ENCODE measurements at regions not wholly inside any gene's neighbourhood (a gene's known extent, or its start where the extent isn't known, plus 50 kb on each side); places are given as distances from the start of the nearest gene placed in this dataset.

- no peak for TF ChIP-seq GATA2 (IDR thresholded peaks at IDR 0.05; ENCODE audit: low read depth, low read length)
- no peak for TF ChIP-seq GATA3 (IDR thresholded peaks at IDR 0.05; ENCODE audit: low read depth, low read length)
Observed at GRCh38 chr13:34004676-34005075, 186.7 kb downstream of the RFC3 start.

Measured in SH-SY5Y (cell line).